Caco-2 (cell line): ENCODE measurements at regions not wholly inside any gene's neighbourhood (a gene's known extent, or its start where the extent isn't known, plus 50 kb on each side); places are given as distances from the start of the nearest gene placed in this dataset.

Experiments used
- BruUV-seq: library from RNA; stranded (reverse); fragments of 400-500 nt; replicated peaks from 2 replicates; lab custom pipeline; 2021; lab: Mats Ljungman, UMichigan
- CTCF ChIA-PET: fragments of 300-600 bp; sonication (Branson Sonifier 250); formaldehyde crosslinking; loops from one replicate; lab custom pipeline; 2022; ENCODE audit warnings: antibody characterized with exemption; lab: Charles Lee
- POLR2A ChIA-PET: fragments of 300-600 bp; sonication (Branson Sonifier 250); formaldehyde crosslinking; loops from one replicate; lab custom pipeline; 2022; ENCODE audit warnings: antibody characterized with exemption; lab: Charles Lee
- DNase-seq, 2 experiments: peaks; one replicate each; pipeline versions ENCODE4 v3.0.0 to v3.0.0-alpha.2; 2020 to 2022
- H3K27me3 ChIP-seq: replicated peaks from 2 replicates; pipeline ENCODE4 v1.6.0; 2011; ENCODE audit warnings: low read length; ENCODE audit not compliant: control insufficient read depth, insufficient read depth
- H3K36me3 ChIP-seq: 2 replicates; pipeline ENCODE4 v1.5.1; 2011; ENCODE audit warnings: low read length; ENCODE audit not compliant: control insufficient read depth, insufficient read depth
- H3K4me1 ChIP-seq: fragments of 250-450 bp; sonication (Bioruptor Pico); 2 replicates; pipeline ENCODE4 v1.5.1; 2020; ENCODE audit warnings: mild to moderate bottlenecking
- H3K4me3 ChIP-seq: 2 replicates; pipeline ENCODE4 v1.5.1; 2011; ENCODE audit warnings: low read depth, mild to moderate bottlenecking, control low read depth, low read length
- H3K9me3 ChIP-seq: fragments of 250-450 bp; sonication (Bioruptor Pico); 2 replicates; pipeline ENCODE4 v1.5.1; 2020; ENCODE audit warnings: mild to moderate bottlenecking, moderate library complexity
- H3K27ac Mint-ChIP-seq: one replicate; pipeline ENCODE4 v1.8.0; 2022; ENCODE audit warnings: mixed read lengths; ENCODE audit not compliant: unreplicated experiment
- H3K27me3 Mint-ChIP-seq: one replicate; pipeline ENCODE4 v1.8.0; 2022; ENCODE audit warnings: mixed read lengths; ENCODE audit not compliant: insufficient read depth, unreplicated experiment
- H3K36me3 Mint-ChIP-seq: one replicate; pipeline ENCODE4 v1.8.0; 2022; ENCODE audit warnings: mild to moderate bottlenecking, mixed read lengths; ENCODE audit not compliant: insufficient read depth, unreplicated experiment
- H3K4me1 Mint-ChIP-seq: one replicate; pipeline ENCODE4 v1.8.0; 2022; ENCODE audit warnings: low read depth, mixed read lengths; ENCODE audit not compliant: unreplicated experiment
- H3K4me3 Mint-ChIP-seq: one replicate; pipeline ENCODE4 v1.8.0; 2022; ENCODE audit warnings: mild to moderate bottlenecking, moderate library complexity, mixed read lengths; ENCODE audit not compliant: unreplicated experiment
- H3K9me3 Mint-ChIP-seq: one replicate; pipeline ENCODE4 v1.8.0; 2022; ENCODE audit warnings: mixed read lengths; ENCODE audit not compliant: unreplicated experiment
- CTCF ChIP-seq, 2 experiments: fragments of 200-600 bp in 1 of 2; IDR thresholded peaks; 1 replicate in 1 of 2; 2 replicates in 1 of 2; pipeline versions ENCODE4 v1.5.1 to v1.8.0; 2011 to 2022; ENCODE audit warnings: antibody characterized with exemption in 1 of 2, control low read depth in 1 of 2, inconsistent platforms in 1 of 2, low read depth in 1 of 2, low read length in 1 of 2, mild to moderate bottlenecking in 1 of 2, moderate library complexity in 1 of 2; ENCODE audit not compliant: insufficient read depth in 1 of 2, severe bottlenecking in 1 of 2, unreplicated experiment in 1 of 2
- intact Hi-C: fragments of 100-400 bp; cut with micrococcal nuclease; formaldehyde crosslinking; loops from one replicate; pipeline ENCODE4 v1.10.0; 2022; ENCODE audit not compliant: unreplicated experiment

GRCh38 chr6:156425359-156426020 lies 351.7 kb upstream of the ARID1B start:
- Histone ChIP-seq H3K9me3 (no peaks in the 10 kb centered on the region), H3K27me3 (no peaks in the 10 kb centered on the region), H3K36me3 (no peaks in the 10 kb centered on the region; the same call in 1 of the 2 replicates), H3K4me3 (no peak overlapping the region), H3K4me1 (peaks cover 9% of the 10 kb centered on the region)
- ChIA-PET POLR2A (no interaction called here), CTCF (no interaction called here)
- H3K4me3 Mint-ChIP-seq: no peak overlapping the region
- peaks cover 45% of the 10 kb centered on the region for H3K9me3 Mint-ChIP-seq
- peaks cover 3% of the 10 kb centered on the region for H3K27me3 Mint-ChIP-seq
- DNase-seq: no peak
- H3K4me1 Mint-ChIP-seq: peaks cover 16% of the 10 kb centered on the region
- TF ChIP-seq CTCF (IDR thresholded peaks at IDR 0.05; ENCODE audit: insufficient read depth in 1 of 2, low read depth in 1 of 2, low read length in 1 of 2, severe bottlenecking in 1 of 2, unreplicated experiment in 1 of 2): no peak
- intact Hi-C loops: no loop called here
- H3K36me3 Mint-ChIP-seq: no peaks in the 10 kb centered on the region
- BruUV-seq: no TSS peak
- H3K27ac Mint-ChIP-seq: no peak overlapping the region

GRCh38 chr6:156423829-156424228 lies 353.3 kb upstream of the ARID1B start:
- no peak for TF ChIP-seq CTCF (IDR thresholded peaks at IDR 0.05; ENCODE audit: insufficient read depth in 1 of 2, low read depth in 1 of 2, low read length in 1 of 2, severe bottlenecking in 1 of 2, unreplicated experiment in 1 of 2)
- Mint-ChIP-seq H3K9me3 (peaks cover 45% of the 10 kb centered on the region), H3K4me3 (no peak overlapping the region), H3K27ac (no peak overlapping the region), H3K27me3 (no peaks in the 10 kb centered on the region), H3K4me1 (peaks cover 16% of the 10 kb centered on the region), H3K36me3 (no peaks in the 10 kb centered on the region)
- CTCF ChIA-PET: no interaction called here
- POLR2A ChIA-PET: no interaction called here
- H3K9me3 ChIP-seq: no peaks in the 10 kb centered on the region
- DNase-seq: no peak
- no peaks in the 10 kb centered on the region for H3K27me3 ChIP-seq
- H3K36me3 ChIP-seq: no peaks in the 10 kb centered on the region; the same call in 1 of the 2 replicates
- intact Hi-C loops: no loop called here
- no peak overlapping the region for H3K4me3 ChIP-seq
- no TSS peak for BruUV-seq
- H3K4me1 ChIP-seq: peaks cover 9% of the 10 kb centered on the region

- Histone ChIP-seq H3K4me1 (peaks cover 9% of the 10 kb centered on the region), H3K36me3 (no peaks in the 10 kb centered on the region; the same call in 1 of the 2 replicates), H3K27me3 (no peaks in the 10 kb centered on the region), H3K4me3 (no peak overlapping the region), H3K9me3 (no peaks in the 10 kb centered on the region)
- no peaks in the 10 kb centered on the region for H3K36me3 Mint-ChIP-seq
- DNase-seq: no peak
- H3K9me3 Mint-ChIP-seq: peaks cover 45% of the 10 kb centered on the region
- H3K4me3 Mint-ChIP-seq: no peak overlapping the region
- no TSS peak for BruUV-seq
- peaks cover 16% of the 10 kb centered on the region for H3K4me1 Mint-ChIP-seq
- no peaks in the 10 kb centered on the region for H3K27me3 Mint-ChIP-seq
- ChIA-PET POLR2A (no interaction called here), CTCF (no interaction called here)
- H3K27ac Mint-ChIP-seq: no peak overlapping the region
- TF ChIP-seq CTCF (IDR thresholded peaks at IDR 0.05; ENCODE audit: insufficient read depth in 1 of 2, low read depth in 1 of 2, low read length in 1 of 2, severe bottlenecking in 1 of 2, unreplicated experiment in 1 of 2): no peak
- intact Hi-C loops: no loop called here
Observed at GRCh38 chr6:156423075-156423474, 354.1 kb upstream of the ARID1B start.
